ENCODE measurements at regions not wholly inside any gene's neighbourhood (a gene's known extent, or its start where the extent isn't known, plus 50 kb on each side); places are given as distances from the start of the nearest gene placed in this dataset.
"Not testable (repeated sequence)": the region's sequence is repeated elsewhere in the genome, so short reads cannot be mapped to it uniquely, and the experiment has no call there.

DNA sequence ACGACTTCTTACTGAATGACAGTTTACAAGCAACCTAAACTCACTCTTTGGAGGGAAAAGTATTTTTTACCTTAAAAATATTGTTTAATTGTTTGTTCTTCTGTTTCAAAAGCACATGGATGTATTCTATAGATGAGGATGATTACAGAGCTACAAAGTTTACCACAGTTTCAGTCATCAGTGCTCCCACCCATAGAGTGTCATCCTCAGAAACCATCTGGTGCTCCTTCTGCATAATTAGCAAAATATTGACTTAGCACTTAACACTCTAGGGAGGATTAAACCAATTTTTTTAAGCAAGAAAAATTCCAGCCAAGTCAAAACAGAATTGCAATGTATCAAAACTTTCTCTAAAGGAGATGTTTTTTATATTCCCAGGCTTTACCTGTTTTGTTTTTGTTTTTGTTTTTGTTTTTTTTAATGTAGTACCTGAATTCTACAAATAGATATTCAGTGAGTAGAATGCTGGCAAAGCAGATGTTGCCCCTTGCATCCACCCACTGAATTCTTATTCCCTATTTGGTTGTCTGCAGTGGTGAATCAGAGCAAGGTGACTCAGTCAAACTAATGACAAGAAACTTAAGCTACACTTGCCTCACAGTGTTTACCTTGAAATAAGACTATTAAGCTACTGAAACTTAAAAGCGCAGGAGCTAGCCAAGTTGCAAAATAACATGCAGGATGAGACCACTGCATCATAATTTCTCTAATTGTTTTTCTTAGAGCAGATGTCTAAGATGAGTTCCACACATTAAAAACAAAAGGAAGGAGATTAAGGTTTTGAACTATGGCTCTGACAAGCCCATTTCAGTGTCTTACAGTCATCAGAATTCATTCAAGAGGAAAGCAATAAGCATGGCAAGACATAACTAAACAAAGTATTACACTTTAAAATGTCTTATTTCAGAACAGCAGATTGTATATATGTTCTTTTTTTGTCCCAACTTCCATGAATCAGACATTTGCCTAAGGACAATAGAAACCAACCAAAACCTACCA is 155.1 kb upstream of the SOX6 start:
- 13 to 100% (median 93%) methylated on average over 1 to 2 of the region's 2 CpGs for WGBS, 10 experiments
- in situ Hi-C loops (cut with MboI; ENCODE audit: low pct_unique_long_range_greater_than_20kb in 2 of 9, low sequenced_read_pairs in 9 of 9, unreplicated experiment in 9 of 9) = no loop called here
- Histone ChIP-seq H3K27ac (no peak overlapping the region), H3K4me1 (replicated peaks in 1 of 2) (no peaks in the 10 kb centered on the region), H3K4me3 (no peak overlapping the region)
- peak in 3 of 8 experiments; percentile 20 to 74 (median 29) for ATAC-seq (replicated peaks in 6 of 8)

DNA sequence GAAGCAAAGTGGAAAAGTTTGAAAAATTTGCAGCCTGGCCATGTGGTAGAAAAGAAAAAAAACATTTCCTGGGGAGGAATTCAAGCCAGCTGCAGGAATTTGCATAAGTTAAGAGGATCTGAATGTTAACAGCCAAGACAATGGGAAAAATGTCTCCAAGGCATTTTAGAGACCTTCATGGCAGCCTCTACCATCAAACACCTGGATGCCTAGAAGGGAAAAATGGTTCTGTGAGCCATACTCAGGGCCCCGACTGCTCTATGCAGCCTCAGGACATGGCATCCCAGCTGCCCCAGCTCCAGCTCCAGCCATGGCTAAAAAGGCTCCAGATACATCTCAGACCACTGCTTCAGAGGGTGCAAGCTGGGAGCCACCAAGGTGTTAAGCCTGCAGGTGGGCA is 149.1 kb upstream of the SOX6 start:
- in situ Hi-C loops (cut with MboI; ENCODE audit: low pct_unique_long_range_greater_than_20kb in 2 of 9, low sequenced_read_pairs in 9 of 9, unreplicated experiment in 9 of 9) = no loop called here
- WGBS, 10 experiments = 100% methylated on average over 1 of the region's 1 CpG; no CpG with 5 or more reads in 9 of the 10 experiments
- no peak for ATAC-seq (replicated peaks in 6 of 8)
- Histone ChIP-seq H3K4me3 (no peak overlapping the region), H3K27ac (no peak overlapping the region), H3K4me1 (replicated peaks in 1 of 2) (no peaks in the 10 kb centered on the region)

DNA sequence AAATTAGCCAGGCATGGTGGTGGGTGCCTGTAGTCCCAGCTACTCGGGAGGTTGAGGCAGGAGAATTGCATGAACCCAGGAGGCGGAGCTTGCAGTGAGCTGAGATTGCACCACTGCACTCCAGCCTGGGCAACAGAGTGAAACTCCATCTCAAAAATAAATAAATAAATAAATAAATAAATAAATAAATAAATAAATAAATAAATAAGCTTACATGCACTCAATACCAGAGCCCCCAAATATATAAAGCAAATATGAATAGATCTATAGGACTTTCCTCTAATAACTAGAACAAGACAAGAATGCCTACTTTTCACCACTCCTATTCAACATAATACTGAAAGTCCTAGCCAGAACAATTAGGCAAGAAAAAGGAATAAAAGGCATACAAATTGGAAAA is 147.5 kb upstream of the SOX6 start:
- H3K4me3 ChIP-seq; ATAC-seq (replicated peaks in 6 of 8); in situ Hi-C loops (cut with MboI; ENCODE audit: low pct_unique_long_range_greater_than_20kb in 2 of 9, low sequenced_read_pairs in 9 of 9, unreplicated experiment in 9 of 9): not testable (repeated sequence)

DNA sequence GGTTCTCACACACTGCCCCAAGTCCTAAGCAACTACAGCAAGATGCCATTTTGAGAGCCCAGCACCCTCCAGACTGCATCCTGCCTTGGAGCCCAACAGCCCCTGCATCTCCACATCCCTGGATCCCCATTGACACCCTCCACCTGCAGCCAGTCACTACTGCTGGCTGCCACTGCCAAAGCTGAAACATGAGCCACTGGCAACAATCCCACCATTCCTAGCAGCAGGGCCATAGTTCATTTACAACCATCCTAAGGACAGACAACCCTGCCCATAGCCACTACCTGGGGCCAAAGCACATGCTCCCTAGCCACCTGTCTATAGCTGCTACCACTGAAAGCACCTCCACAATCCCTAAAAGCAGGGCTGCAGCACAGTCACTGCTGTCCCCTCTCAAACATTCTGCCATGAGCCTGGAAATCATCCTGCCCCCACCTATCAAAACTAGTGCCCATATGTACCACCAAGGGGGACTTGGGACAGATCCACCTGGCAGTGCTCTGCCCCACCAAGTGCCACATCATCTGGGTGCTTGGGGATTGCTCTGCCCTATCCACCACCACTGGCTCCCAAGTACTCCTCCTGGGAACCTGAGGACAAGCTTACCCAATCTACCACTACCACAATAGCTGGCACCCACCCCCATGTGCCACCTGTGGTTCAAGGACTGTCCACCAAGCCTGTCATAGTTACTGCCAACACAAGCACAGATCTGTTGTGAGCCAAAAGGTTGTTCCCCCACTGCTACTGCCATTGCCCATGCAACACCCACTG is 138.8 kb upstream of the SOX6 start:
- Histone ChIP-seq H3K4me1 (replicated peaks in 1 of 2) (no peaks in the 10 kb centered on the region), H3K27ac (no peak overlapping the region), H3K4me3 (no peak overlapping the region)
- ATAC-seq (replicated peaks in 6 of 8) = no peak
- in situ Hi-C loops (cut with MboI; ENCODE audit: low pct_unique_long_range_greater_than_20kb in 2 of 9, low sequenced_read_pairs in 9 of 9, unreplicated experiment in 9 of 9) = no loop called here

More for the DNA sequence above, 147.5 kb upstream of the SOX6 start:
- H3K4me1 ChIP-seq (replicated peaks in 1 of 2); H3K27ac ChIP-seq: not testable (repeated sequence)
- WGBS, 10 experiments = 36 to 87% (median 85%) methylated on average over 1 to 2 of the region's 2 CpGs; no CpG with 5 or more reads in 6 of the 10 experiments

DNA sequence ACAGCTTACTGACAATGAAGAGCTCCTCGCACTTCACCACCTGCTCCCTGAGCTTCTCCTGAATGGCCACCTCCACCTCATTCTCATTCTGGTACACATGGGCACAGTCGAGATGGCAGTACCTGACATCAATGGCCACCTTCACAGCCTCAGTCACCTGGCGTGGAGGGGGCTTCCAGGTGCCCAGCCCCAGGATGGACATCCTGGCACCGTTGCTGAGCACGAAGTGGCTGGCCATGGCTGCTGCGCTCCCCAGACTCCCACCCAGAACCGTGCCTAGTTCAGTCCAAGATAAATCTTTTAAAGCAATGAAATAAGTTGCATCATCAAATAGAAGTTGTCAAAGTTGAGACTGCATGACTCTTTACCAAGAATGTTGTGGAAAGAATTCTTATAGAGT is 128.1 kb upstream of the SOX6 start:
- 0 to 100% (median 50%) methylated on average over 2 to 4 of the region's 7 CpGs; no CpG with 5 or more reads in 3 of the 10 experiments for WGBS, 10 experiments
- Histone ChIP-seq H3K4me1 (replicated peaks in 1 of 2) (no peaks in the 10 kb centered on the region), H3K4me3 (no peak overlapping the region), H3K27ac (no peak overlapping the region)
- ATAC-seq (replicated peaks in 6 of 8) = no peak
- in situ Hi-C loops (cut with MboI; ENCODE audit: low pct_unique_long_range_greater_than_20kb in 2 of 9, low sequenced_read_pairs in 9 of 9, unreplicated experiment in 9 of 9) = no loop called here

DNA sequence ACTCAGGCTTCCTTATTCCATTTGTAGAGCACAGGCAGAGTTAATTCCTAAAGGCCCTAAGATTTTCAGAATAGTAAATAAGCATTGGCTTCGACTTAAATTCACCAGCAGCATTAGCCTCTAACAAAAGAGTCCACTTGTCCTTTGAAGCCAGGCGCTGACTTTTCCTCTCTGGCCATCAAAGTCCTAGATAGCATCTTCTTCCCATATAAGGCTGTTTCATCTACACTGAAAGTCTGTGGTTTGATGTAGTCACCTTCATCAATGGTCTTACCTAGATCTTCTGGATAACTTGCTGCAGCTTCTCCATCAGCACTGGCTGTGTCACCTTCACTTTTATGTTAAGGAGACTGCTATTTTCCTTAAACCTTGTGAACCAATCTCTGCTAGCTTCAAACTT is 118.3 kb upstream of the SOX6 start:
- in situ Hi-C loops (cut with MboI; ENCODE audit: low pct_unique_long_range_greater_than_20kb in 2 of 9, low sequenced_read_pairs in 9 of 9, unreplicated experiment in 9 of 9) = no loop called here
- 0 to 100% (median 88%) methylated on average over 1 to 2 of the region's 2 CpGs; no CpG with 5 or more reads in 1 of the 10 experiments for WGBS, 10 experiments
- Histone ChIP-seq H3K4me3 (no peak overlapping the region), H3K27ac (no peak overlapping the region), H3K4me1 (replicated peaks in 1 of 2) (no peaks in the 10 kb centered on the region)
- no peak for ATAC-seq (replicated peaks in 6 of 8)

DNA sequence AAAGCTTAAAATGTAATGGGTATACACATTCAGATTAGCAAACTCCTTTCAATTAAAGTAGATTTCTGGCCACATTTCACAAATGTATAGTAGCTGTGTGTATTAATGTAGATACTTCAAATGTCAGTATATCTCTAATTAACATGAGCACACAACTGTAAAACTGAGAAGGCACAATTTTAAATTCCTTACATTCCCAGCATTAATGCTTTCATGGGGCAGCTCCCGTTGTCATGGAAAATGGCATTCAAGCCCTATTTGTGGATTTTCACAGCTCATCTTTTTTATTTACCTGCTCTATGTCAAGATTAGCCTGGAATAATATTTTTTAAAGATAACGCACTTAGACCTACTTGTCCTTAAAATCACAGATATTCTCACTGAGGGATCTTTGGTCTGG is 113.6 kb upstream of the SOX6 start:
- no peaks in the 10 kb centered on the region for H3K4me1 ChIP-seq (replicated peaks in 1 of 2)
- ATAC-seq (replicated peaks in 6 of 8) = peak in 1 of 8 experiments; percentile 42
- no peak overlapping the region for H3K27ac ChIP-seq
- no peak overlapping the region for H3K4me3 ChIP-seq
- 0 to 100% (median 69%) methylated on average over 1 to 2 of the region's 2 CpGs; no CpG with 5 or more reads in 2 of the 10 experiments for WGBS, 10 experiments
- in situ Hi-C loops (cut with MboI; ENCODE audit: low pct_unique_long_range_greater_than_20kb in 2 of 9, low sequenced_read_pairs in 9 of 9, unreplicated experiment in 9 of 9) = no loop called here

DNA sequence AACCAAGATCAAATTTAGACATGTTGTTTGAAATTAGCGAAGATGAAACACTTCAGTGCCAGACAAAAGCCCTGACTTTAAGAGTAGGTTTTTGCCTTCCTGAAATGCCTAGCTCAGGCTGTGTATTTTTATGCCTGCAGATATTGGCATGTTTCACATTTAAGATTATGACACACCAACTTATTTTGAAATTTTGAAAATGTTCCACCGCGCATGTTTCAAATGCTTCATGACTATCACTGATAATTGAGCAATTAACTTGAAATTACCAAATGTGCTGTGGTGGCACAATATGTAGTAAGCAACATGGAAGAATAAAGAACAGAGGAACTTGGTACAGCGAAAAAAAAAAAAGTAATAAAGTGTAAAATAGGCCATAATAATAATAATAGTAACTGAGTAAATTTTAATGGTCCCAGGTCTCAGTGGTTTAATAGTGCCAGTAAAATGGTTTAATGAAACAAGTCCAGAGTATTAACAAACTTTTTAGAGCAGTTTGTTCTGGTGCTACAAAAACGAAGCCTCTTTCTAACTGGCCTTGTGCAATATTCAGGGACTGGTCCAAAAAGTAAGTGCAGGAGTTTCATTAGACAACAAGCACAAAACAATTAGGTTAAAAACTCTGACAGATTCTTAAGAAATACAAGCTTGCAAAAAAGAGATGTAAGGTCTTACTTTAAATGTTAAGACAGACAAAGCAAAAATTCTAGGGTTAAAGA is 112.5 kb upstream of the SOX6 start:
- Histone ChIP-seq H3K4me3 (no peak overlapping the region), H3K27ac (no peak overlapping the region), H3K4me1 (replicated peaks in 1 of 2) (no peaks in the 10 kb centered on the region)
- no peak for ATAC-seq (replicated peaks in 6 of 8)
- in situ Hi-C loops (cut with MboI; ENCODE audit: low pct_unique_long_range_greater_than_20kb in 2 of 9, low sequenced_read_pairs in 9 of 9, unreplicated experiment in 9 of 9) = no loop called here
- 3 to 90% (median 83%) methylated on average over 2 to 5 of the region's 5 CpGs for WGBS, 10 experiments

DNA sequence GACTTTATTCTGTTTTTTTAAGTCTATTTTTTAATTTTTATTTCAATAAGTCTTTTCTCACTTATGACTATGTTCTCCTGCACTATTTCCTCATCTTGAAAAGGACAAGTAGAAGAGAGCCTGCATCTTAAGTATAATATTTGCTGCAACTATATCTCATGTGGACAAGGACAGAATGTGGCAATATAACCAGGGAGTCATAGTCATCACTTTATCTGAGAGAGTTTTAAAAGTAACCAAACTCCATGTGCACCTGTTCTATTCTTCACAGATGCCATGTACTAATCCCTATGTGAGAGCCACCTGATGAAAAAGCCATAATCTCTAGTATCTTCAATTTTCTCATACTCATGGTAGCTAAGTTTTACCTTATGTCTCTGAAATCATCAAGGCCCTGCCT is 104.2 kb upstream of the SOX6 start:
- in situ Hi-C loops (cut with MboI; ENCODE audit: low pct_unique_long_range_greater_than_20kb in 2 of 9, low sequenced_read_pairs in 9 of 9, unreplicated experiment in 9 of 9) = no loop called here
- ATAC-seq (replicated peaks in 6 of 8) = no peak
- no peaks in the 10 kb centered on the region for H3K4me1 ChIP-seq (replicated peaks in 1 of 2)

DNA sequence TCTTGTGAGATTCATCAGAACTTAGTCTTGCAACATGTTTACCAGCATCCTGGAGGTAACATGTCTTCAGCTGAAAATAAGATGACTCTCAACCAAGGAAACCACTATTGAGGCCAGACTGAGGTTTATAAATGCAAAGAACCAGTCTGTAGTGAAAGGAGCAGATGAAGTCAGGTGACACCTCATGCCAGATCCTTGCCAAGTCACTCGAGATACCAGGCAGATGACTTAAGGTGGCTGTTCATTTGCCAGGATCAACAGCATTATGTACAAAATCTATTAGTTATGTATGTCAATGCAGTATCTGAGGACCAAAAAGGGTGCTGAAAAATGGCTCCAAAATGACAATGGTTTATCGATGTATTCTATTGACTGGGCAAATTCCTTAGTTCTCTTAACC is 100.0 kb upstream of the SOX6 start:
- H3K27ac ChIP-seq = no peak overlapping the region
- WGBS, 10 experiments = 0 to 100% (median 47%) methylated on average over 1 to 2 of the region's 2 CpGs; no CpG with 5 or more reads in 2 of the 10 experiments
- no peak overlapping the region for H3K4me3 ChIP-seq
- in situ Hi-C loops (cut with MboI; ENCODE audit: low pct_unique_long_range_greater_than_20kb in 2 of 9, low sequenced_read_pairs in 9 of 9, unreplicated experiment in 9 of 9) = no loop called here
- ATAC-seq (replicated peaks in 6 of 8) = no peak
- H3K4me1 ChIP-seq (replicated peaks in 1 of 2) = no peaks in the 10 kb centered on the region

More for the DNA sequence above, 104.2 kb upstream of the SOX6 start:
- no peak overlapping the region for H3K4me3 ChIP-seq
- no peak overlapping the region for H3K27ac ChIP-seq

DNA sequence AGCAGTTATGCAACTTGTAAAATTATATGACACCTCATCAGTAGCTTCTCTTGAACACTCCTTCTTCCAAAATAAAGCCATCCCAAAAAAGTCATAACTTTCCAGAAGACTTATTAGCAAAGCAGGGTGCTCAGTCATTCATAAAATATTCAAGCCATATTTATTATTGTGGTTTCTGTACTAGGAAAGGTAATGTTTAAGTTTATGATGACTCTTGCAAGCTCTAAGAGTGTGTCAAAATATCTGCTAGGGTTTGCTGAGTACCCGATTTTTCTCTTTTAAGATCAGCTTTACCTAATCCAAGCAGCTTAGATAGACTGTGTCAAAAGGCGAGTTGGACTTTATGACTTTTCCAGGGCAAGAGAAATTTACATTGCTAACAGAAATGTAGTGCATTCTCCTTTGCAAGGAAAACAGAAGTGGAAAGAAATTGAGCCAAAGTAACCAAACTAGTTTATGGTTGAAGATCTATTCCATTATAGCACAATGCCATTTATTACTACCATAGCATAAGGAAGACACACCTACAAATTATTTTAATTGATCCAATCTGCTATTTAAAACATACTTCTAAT is 98.0 kb upstream of the SOX6 start:
- H3K4me3 ChIP-seq = no peak overlapping the region
- ATAC-seq (replicated peaks in 6 of 8) = peak in 2 of 8 experiments; percentile 35 to 82
- 0 to 87% (median 63%) methylated on average over 1 to 2 of the region's 2 CpGs; no CpG with 5 or more reads in 3 of the 10 experiments for WGBS, 10 experiments
- in situ Hi-C loops (cut with MboI; ENCODE audit: low pct_unique_long_range_greater_than_20kb in 2 of 9, low sequenced_read_pairs in 9 of 9, unreplicated experiment in 9 of 9) = no loop called here
- no peaks in the 10 kb centered on the region for H3K4me1 ChIP-seq (replicated peaks in 1 of 2)
- H3K27ac ChIP-seq = no peak overlapping the region

DNA sequence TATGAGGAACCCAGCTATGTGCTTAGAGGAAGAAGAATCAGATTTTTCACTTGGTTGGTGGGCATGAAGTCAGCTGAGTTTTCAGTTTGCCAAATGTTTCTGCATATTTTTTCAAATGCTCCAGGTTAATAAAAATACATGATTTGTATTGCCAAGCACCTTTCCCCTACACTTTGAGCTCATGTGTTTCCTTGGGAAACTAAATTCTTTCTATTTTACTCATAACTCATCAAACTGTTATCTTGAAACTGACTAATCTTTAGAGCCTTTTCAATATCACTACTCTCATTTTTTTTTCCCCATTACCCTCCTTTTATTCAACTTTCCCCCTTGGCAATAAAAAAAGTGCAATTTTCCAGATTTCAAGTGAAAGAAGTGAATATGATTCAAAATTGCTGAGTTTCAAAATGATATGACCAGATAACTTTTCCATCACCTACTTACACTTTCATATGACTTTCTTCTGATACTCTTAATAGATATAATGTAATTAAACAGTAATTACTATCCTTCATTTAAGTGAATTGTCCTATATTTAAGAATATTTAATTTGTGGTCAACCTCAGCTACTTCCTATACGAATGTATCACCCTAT is 91.9 kb upstream of the SOX6 start:
- no peak overlapping the region for H3K27ac ChIP-seq
- no peak for ATAC-seq (replicated peaks in 6 of 8)
- no peaks in the 10 kb centered on the region for H3K4me1 ChIP-seq (replicated peaks in 1 of 2)
- in situ Hi-C loops (cut with MboI; ENCODE audit: low pct_unique_long_range_greater_than_20kb in 2 of 9, low sequenced_read_pairs in 9 of 9, unreplicated experiment in 9 of 9) = no loop called here
- no peak overlapping the region for H3K4me3 ChIP-seq
- WGBS, 10 experiments = 0 to 90% (median 80%) methylated on average over 1 of the region's 1 CpG; no CpG with 5 or more reads in 3 of the 10 experiments
